Pulmonary artery endothelial cell (primary cell): ENCODE measurements at regions not wholly inside any gene's neighbourhood (a gene's known extent, or its start where the extent isn't known, plus 50 kb on each side); places are given as distances from the start of the nearest gene placed in this dataset.
A peak's percentile ranks its signal among the peaks of the same experiment; 100 is the strongest.
"Not testable (repeated sequence)": the region's sequence is repeated elsewhere in the genome, so short reads cannot be mapped to it uniquely, and the experiment has no call there.

Experiments used
- DNase-seq: peaks from one replicate; pipeline ENCODE4 v3.0.0-alpha.2; 2011; ENCODE audit warnings: low read depth, low spot score

- no peak for DNase-seq
These were observed 124.8 kb downstream of the C12orf75 start for GRCh38 chr12:105455261-105455660.

GRCh38 chr12:105457026-105457425 is 126.5 kb downstream of the C12orf75 start:
- DNase-seq: no peak

GRCh38 chr12:105459760-105460330 is 129.4 kb downstream of the C12orf75 start:
- no peak for DNase-seq

GRCh38 chr12:105461271-105461943 is 130.9 kb downstream of the C12orf75 start:
- DNase-seq: no peak

- DNase-seq: no peak
These were observed 131.7 kb downstream of the C12orf75 start for GRCh38 chr12:105461944-105462762.

- no peak for DNase-seq
These were observed 132.3 kb downstream of the C12orf75 start for GRCh38 chr12:105462831-105463230.

- no peak for DNase-seq
These were observed 133.9 kb downstream of the C12orf75 start for GRCh38 chr12:105464406-105464805.

- DNase-seq: no peak
These were observed 135.9 kb downstream of the C12orf75 start for GRCh38 chr12:105466231-105466900.

GRCh38 chr12:105466901-105467598 is 136.6 kb downstream of the C12orf75 start:
- no peak for DNase-seq

- peak; percentile 53 for DNase-seq
These were observed 137.3 kb downstream of the C12orf75 start for GRCh38 chr12:105467710-105468366.

- DNase-seq: no peak
These were observed 138.0 kb downstream of the C12orf75 start for GRCh38 chr12:105468464-105468863.

GRCh38 chr12:105469211-105469610 is 138.7 kb downstream of the C12orf75 start:
- no peak for DNase-seq

GRCh38 chr12:105469701-105470100 is 139.2 kb downstream of the C12orf75 start:
- no peak for DNase-seq

- no peak for DNase-seq
These were observed 139.6 kb downstream of the C12orf75 start for GRCh38 chr12:105470102-105470501.

- DNase-seq: no peak
These were observed 140.1 kb downstream of the C12orf75 start for GRCh38 chr12:105470601-105471000.

GRCh38 chr12:105474672-105475071 is 144.2 kb downstream of the C12orf75 start:
- no peak for DNase-seq

- DNase-seq: no peak
These were observed 146.1 kb downstream of the C12orf75 start for GRCh38 chr12:105476616-105477015.

GRCh38 chr12:105477873-105478272 is 147.4 kb downstream of the C12orf75 start:
- peak; percentile 58 for DNase-seq

GRCh38 chr12:105478788-105479187 is 148.3 kb downstream of the C12orf75 start:
- not testable (repeated sequence) for DNase-seq

- no peak for DNase-seq
These were observed 149.2 kb downstream of the C12orf75 start for GRCh38 chr12:105479710-105480109.

GRCh38 chr12:105480162-105480561 is 149.7 kb downstream of the C12orf75 start:
- DNase-seq: no peak
